IPS-11a (cell line): ENCODE measurements at regions not wholly inside any gene's neighbourhood (a gene's known extent, or its start where the extent isn't known, plus 50 kb on each side); places are given as distances from the start of the nearest gene placed in this dataset.
"Not testable (repeated sequence)": the region's sequence is repeated elsewhere in the genome, so short reads cannot be mapped to it uniquely, and the experiment has no call there.

ENCODE experiments used
- H3K4me3 ChIP-seq: one replicate; pipeline ENCODE4 v1.5.1; 2013; ENCODE audit warnings: low read depth, low read length, control low read depth

- not testable (repeated sequence) for H3K4me3 ChIP-seq
Measured at GRCh38 chr7:67666359-67666758, 669.7 kb downstream of the TYW1 start.

- H3K4me3 ChIP-seq: no peak overlapping the region
Measured at GRCh38 chr7:67671006-67671548, 674.4 kb downstream of the TYW1 start.

GRCh38 chr7:67673861-67674260 lies 677.2 kb downstream of the TYW1 start:
- H3K4me3 ChIP-seq: no peak overlapping the region

- not testable (repeated sequence) for H3K4me3 ChIP-seq
Measured at GRCh38 chr7:67674862-67675261, 678.2 kb downstream of the TYW1 start.

- H3K4me3 ChIP-seq: no peak overlapping the region
Measured at GRCh38 chr7:67675971-67676370, 679.3 kb downstream of the TYW1 start.

GRCh38 chr7:67678419-67678818 lies 681.8 kb downstream of the TYW1 start:
- no peak overlapping the region for H3K4me3 ChIP-seq

GRCh38 chr7:67683628-67684027 lies 687.0 kb downstream of the TYW1 start:
- H3K4me3 ChIP-seq: no peak overlapping the region

GRCh38 chr7:67690700-67691099 lies 694.1 kb downstream of the TYW1 start:
- no peak overlapping the region for H3K4me3 ChIP-seq

GRCh38 chr7:67692425-67692824 lies 695.8 kb downstream of the TYW1 start:
- H3K4me3 ChIP-seq: no peak overlapping the region

GRCh38 chr7:67696124-67696523 lies 699.5 kb downstream of the TYW1 start:
- no peak overlapping the region for H3K4me3 ChIP-seq

- no peak overlapping the region for H3K4me3 ChIP-seq
Measured at GRCh38 chr7:67696878-67697277, 700.2 kb downstream of the TYW1 start.

GRCh38 chr7:67698354-67698753 lies 701.7 kb downstream of the TYW1 start:
- no peak overlapping the region for H3K4me3 ChIP-seq

GRCh38 chr7:67705850-67706249 lies 709.2 kb downstream of the TYW1 start:
- H3K4me3 ChIP-seq: no peak overlapping the region

- H3K4me3 ChIP-seq: no peak overlapping the region
Measured at GRCh38 chr7:67711706-67712105, 715.1 kb downstream of the TYW1 start.

- no peak overlapping the region for H3K4me3 ChIP-seq
Measured at GRCh38 chr7:67713451-67714056, 716.9 kb downstream of the TYW1 start.

- H3K4me3 ChIP-seq: no peak overlapping the region
Measured at GRCh38 chr7:67716729-67717128, 720.1 kb downstream of the TYW1 start.

- H3K4me3 ChIP-seq: no peak overlapping the region
Measured at GRCh38 chr7:67723591-67723990, 727.0 kb downstream of the TYW1 start.

GRCh38 chr7:67724435-67724834 lies 727.8 kb downstream of the TYW1 start:
- no peak overlapping the region for H3K4me3 ChIP-seq

GRCh38 chr7:67724955-67725354 lies 728.3 kb downstream of the TYW1 start:
- no peak overlapping the region for H3K4me3 ChIP-seq

- H3K4me3 ChIP-seq: no peak overlapping the region
Measured at GRCh38 chr7:67725423-67725822, 728.8 kb downstream of the TYW1 start.

GRCh38 chr7:67729771-67730170 lies 733.1 kb downstream of the TYW1 start:
- H3K4me3 ChIP-seq: no peak overlapping the region

- H3K4me3 ChIP-seq: no peak overlapping the region
Measured at GRCh38 chr7:67731704-67732103, 735.1 kb downstream of the TYW1 start.

GRCh38 chr7:67732898-67733297 lies 736.3 kb downstream of the TYW1 start:
- H3K4me3 ChIP-seq: no peak overlapping the region
